Activated CD8-positive, alpha-beta T cell treated with anti-CD3 and anti-CD28 coated beads, Interleukin-2, amount 10 ng/mL, durations not matched to agents 7 days and 5 days (primary cell): ENCODE measurements at regions not wholly inside any gene's neighbourhood (a gene's known extent, or its start where the extent isn't known, plus 50 kb on each side); places are given as distances from the start of the nearest gene placed in this dataset.

ENCODE experiments used
- ATAC-seq: fragments of 150-1000 bp; cut with Tn5 transposase; one replicate; pipeline ENCODE4 v1.10.0; 2021; ENCODE audit warnings: moderate library complexity
- CTCF ChIA-PET: fragments of 350-600 bp; sonication (Branson Sonifier 250); formaldehyde crosslinking; loops from one replicate; lab custom pipeline; 2021; ENCODE audit warnings: antibody characterized with exemption; lab: Charles Lee
- POLR2A ChIA-PET: fragments of 350-600 bp; sonication (Branson Sonifier 250); formaldehyde crosslinking; loops from one replicate; lab custom pipeline; 2021; ENCODE audit warnings: antibody characterized with exemption; lab: Charles Lee
- DNase-seq: peaks from one replicate; pipeline ENCODE4 v3.0.0-alpha.2; 2020
- H3K27ac Mint-ChIP-seq: one replicate; pipeline ENCODE4 v1.8.0; 2021; ENCODE audit warnings: mild to moderate bottlenecking, mixed read lengths
- H3K27me3 Mint-ChIP-seq: one replicate; pipeline ENCODE4 v1.8.0; 2021; ENCODE audit warnings: low read depth, mixed read lengths
- H3K36me3 Mint-ChIP-seq: one replicate; pipeline ENCODE4 v1.8.0; 2021; ENCODE audit warnings: low read depth, mixed read lengths
- H3K4me1 Mint-ChIP-seq: one replicate; pipeline ENCODE4 v1.8.0; 2021; ENCODE audit warnings: low read depth, mixed read lengths
- H3K4me3 Mint-ChIP-seq: one replicate; pipeline ENCODE4 v1.8.0; 2021; ENCODE audit warnings: mild to moderate bottlenecking, mixed read lengths
- H3K9me3 Mint-ChIP-seq: one replicate; pipeline ENCODE4 v1.8.0; 2022; ENCODE audit warnings: mixed read lengths; ENCODE audit not compliant: insufficient read depth

DNA sequence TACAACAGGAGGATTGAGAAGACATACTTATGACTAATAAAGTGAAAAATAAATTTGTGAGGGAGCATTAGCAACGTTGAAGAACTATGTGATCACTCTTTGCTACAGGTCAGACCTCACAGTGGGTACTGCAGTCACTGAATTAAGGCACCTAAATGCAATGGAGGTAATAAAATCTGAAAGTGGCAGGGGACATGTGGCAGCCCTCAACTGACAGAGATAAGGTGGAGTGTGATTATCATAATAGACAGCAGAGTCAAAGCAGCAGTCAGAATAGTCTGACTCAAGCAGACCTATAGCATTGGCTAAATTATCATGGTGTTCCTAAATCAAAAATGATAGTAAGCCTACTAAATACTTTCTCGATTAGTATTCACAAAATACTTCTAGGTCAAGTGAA is 1220.5 kb downstream of the PCDH18 start:
- Mint-ChIP-seq H3K4me1 (no peaks in the 10 kb centered on the region), H3K36me3 (no peaks in the 10 kb centered on the region), H3K27ac (no peak overlapping the region), H3K9me3 (peaks cover 4% of the 10 kb centered on the region), H3K4me3 (no peak overlapping the region), H3K27me3 (no peaks in the 10 kb centered on the region)
- no peak for ATAC-seq
- ChIA-PET CTCF (no interaction called here), POLR2A (no interaction called here)
- DNase-seq, result no peak

DNA sequence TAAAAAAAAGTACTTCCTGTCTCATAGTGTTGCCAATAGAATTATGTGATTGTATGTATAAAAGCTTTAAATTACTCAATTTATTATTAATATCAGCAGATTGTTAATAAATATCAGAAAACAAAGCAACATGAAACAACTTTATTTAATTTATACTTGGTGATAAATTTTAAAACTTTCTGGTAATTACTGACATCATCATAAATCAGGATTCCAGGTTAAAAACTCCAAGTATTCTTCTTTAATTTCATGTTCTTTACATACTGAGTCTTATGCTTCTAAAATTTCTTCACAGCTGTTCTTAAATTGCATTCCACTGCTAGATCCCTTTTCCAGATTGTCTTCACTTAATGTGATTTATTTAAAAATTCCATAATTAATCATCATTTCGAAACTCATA is 1224.5 kb downstream of the PCDH18 start:
- no peak for ATAC-seq
- Mint-ChIP-seq H3K27ac (no peak overlapping the region), H3K9me3 (peaks cover 4% of the 10 kb centered on the region), H3K4me3 (no peak overlapping the region), H3K4me1 (no peaks in the 10 kb centered on the region), H3K36me3 (no peaks in the 10 kb centered on the region), H3K27me3 (no peaks in the 10 kb centered on the region)
- ChIA-PET POLR2A (no interaction called here), CTCF (no interaction called here)
- DNase-seq, result no peak

DNA sequence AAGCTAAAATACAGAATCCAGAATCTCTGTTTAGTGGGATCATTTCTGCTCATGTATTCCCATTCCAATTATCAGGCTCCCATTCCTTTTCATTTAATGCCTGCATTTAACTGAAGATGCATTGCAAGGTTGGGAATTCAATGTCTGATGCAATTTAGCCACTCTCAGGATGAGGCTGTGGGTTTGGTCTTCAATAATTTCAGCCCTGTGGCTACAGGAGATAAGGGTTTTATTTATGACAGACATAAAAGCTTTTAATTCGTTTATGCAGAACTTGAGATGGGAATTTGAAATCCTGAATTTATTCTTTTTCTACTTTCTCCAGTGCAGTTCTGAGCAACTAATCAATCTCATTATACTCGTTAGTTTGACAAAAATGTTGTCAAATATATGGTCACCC is 1225.9 kb downstream of the PCDH18 start:
- H3K4me3 Mint-ChIP-seq, result no peak overlapping the region
- H3K36me3 Mint-ChIP-seq, result no peaks in the 10 kb centered on the region
- no peak overlapping the region for H3K27ac Mint-ChIP-seq
- no peak for DNase-seq
- no peaks in the 10 kb centered on the region for H3K27me3 Mint-ChIP-seq
- no peak for ATAC-seq
- H3K9me3 Mint-ChIP-seq, result peaks cover 4% of the 10 kb centered on the region
- ChIA-PET CTCF (no interaction called here), POLR2A (no interaction called here)
- H3K4me1 Mint-ChIP-seq, result no peaks in the 10 kb centered on the region

DNA sequence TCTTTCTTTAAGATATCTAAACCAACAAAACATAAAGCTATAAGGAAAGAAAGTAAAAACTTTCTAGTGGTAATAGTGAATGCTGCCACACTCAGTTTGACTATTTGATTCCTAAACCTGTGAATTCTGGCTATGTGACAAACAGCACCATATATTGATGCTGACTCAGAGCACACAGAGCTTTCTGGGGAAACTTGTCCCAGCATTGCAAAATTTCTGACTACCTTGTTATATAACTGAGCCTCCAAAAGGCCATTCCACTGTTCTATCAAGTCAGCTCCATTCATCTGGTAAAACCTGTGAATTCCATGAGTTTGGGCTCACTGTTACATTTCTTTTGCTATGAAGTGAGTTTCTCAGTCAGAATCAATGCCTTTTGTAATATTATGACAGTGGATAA is 1229.7 kb downstream of the PCDH18 start:
- POLR2A ChIA-PET, result no interaction called here
- H3K4me1 Mint-ChIP-seq, result no peaks in the 10 kb centered on the region
- DNase-seq (no peak), ATAC-seq (no peak)
- H3K36me3 Mint-ChIP-seq, result no peaks in the 10 kb centered on the region
- H3K27me3 Mint-ChIP-seq, result no peaks in the 10 kb centered on the region
- CTCF ChIA-PET, result no interaction called here
- H3K9me3 Mint-ChIP-seq, result no peaks in the 10 kb centered on the region
- no peak overlapping the region for H3K4me3 Mint-ChIP-seq
- H3K27ac Mint-ChIP-seq, result no peak overlapping the region

DNA sequence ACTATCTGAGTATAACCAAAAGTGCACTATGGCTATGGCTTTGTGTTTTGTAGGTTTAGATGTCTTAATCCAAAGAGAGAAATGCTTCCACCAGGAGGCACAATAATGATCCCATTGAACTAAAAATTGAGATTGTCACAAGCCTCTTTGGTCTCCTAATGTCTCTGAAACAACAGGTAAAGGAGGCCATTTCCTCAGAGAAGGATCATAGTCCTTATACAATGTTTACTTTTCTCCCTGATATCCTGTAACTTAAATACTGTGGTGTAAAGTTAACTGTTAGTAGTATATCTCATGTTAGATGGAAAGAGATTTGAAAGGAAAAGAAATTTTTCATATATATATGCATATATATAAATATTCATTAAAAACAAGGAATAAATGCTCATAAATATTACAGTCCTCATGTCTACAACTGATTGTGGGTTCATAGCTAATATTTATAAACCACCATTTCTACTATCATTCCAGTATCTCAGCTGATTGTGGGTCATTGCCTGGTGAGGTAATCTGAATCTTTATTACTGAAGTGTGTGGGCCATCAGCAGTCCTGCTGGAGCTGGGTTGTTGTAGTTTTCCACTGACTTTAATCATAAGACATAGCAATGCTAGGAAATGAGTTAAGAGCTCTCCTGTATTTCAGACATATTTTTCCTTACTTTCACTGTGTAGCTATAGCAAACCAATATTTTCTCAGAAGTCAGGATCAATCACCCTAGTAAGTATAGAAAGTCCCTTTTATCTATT is 1230.4 kb downstream of the PCDH18 start:
- ChIA-PET POLR2A (no interaction called here), CTCF (no interaction called here)
- no peak overlapping the region for H3K27ac Mint-ChIP-seq
- no peak overlapping the region for H3K4me3 Mint-ChIP-seq
- no peaks in the 10 kb centered on the region for H3K9me3 Mint-ChIP-seq
- DNase-seq (no peak), ATAC-seq (no peak)
- no peaks in the 10 kb centered on the region for H3K4me1 Mint-ChIP-seq
- no peaks in the 10 kb centered on the region for H3K36me3 Mint-ChIP-seq
- no peaks in the 10 kb centered on the region for H3K27me3 Mint-ChIP-seq

DNA sequence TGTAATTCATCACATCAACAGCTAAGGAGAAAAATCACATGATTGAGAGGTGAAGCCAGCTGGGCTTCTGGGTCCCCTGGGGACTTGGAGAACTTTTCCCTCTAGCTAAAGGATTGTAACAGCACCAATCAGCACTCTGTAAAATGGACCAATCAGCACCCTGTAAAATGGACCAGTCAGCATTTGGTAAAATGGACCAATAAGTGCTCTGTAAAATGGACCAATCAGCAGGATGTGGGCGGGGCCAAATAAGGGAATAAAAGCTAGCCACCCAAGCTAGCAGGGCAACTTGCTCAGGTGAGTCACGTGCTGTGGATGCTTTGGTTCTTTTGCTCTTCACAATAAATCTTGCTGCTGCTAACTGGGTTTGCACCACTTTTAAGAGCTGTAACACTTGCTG is 1248.3 kb downstream of the PCDH18 start:
- Mint-ChIP-seq H3K9me3 (peaks cover 5% of the 10 kb centered on the region), H3K27me3 (no peaks in the 10 kb centered on the region), H3K4me3 (no peak overlapping the region), H3K27ac (no peak overlapping the region), H3K36me3 (no peaks in the 10 kb centered on the region), H3K4me1 (no peaks in the 10 kb centered on the region)
- ChIA-PET POLR2A (no interaction called here), CTCF (no interaction called here)
- DNase-seq, result no peak
- no peak for ATAC-seq

DNA sequence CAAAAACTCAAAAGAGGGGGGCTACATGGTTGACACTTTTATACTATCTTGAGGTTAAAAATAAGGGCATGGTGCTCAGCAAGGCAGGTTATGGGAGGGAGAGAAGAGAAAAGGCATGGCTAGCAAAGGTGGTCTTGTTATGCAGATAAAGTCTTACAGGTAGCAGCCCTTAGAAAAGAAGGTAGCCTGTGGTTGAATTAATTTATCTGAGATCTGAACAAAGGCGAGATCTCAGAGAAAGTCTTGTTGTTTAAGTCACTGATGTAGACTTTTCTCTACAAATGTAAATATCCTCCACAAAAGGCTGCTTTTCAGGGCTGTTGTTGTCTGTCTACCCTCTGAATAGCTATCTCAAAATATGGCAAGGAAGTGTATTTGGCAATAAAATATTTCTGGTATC is 1250.4 kb downstream of the PCDH18 start:
- no peaks in the 10 kb centered on the region for H3K36me3 Mint-ChIP-seq
- H3K4me1 Mint-ChIP-seq, result no peaks in the 10 kb centered on the region
- H3K9me3 Mint-ChIP-seq, result peaks cover 5% of the 10 kb centered on the region
- no peak overlapping the region for H3K4me3 Mint-ChIP-seq
- H3K27me3 Mint-ChIP-seq, result no peaks in the 10 kb centered on the region
- CTCF ChIA-PET, result no interaction called here
- no peak overlapping the region for H3K27ac Mint-ChIP-seq
- POLR2A ChIA-PET, result no interaction called here
- ATAC-seq, result no peak
- no peak for DNase-seq

DNA sequence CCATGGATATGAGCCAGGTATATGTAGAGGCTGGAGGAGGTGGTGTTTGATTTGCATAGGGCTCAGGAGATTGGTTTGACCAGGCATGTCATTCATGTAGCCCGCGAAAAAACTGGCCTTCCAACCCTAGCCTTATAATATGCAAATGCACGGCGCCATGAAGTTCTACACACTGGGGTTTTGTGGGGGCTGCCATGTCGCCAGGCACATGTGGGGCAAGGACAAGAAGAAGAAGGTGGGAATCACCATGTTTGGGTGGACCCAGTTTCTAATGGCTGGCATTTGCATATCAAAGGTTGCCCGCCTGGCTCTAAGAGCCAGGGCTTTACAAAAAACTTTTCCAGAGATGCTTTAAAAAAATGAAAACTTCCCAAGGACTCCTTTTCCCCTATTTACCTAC is 1251.0 kb downstream of the PCDH18 start:
- no peak for DNase-seq
- CTCF ChIA-PET, result no interaction called here

DNA sequence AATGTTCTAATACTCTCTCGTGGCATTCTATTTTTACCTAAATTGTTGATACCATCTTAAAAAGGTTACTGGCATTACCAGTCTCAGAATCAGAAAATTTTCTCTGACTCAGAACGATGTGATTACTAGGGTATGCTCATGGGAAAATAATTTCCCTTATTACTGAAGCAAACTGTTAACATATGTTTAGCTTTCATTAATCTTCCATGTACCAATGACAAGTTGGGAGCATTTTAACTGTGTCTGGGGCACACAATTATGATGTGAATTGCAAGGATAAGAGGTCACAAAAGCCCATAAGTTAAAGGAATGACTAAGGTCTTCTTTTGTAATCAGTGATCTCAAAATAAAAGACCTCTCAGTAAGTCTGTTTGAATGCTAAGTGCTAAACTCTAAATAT is 1254.6 kb downstream of the PCDH18 start:
- H3K27ac Mint-ChIP-seq, result no peak overlapping the region
- no peaks in the 10 kb centered on the region for H3K4me1 Mint-ChIP-seq
- no peaks in the 10 kb centered on the region for H3K27me3 Mint-ChIP-seq
- DNase-seq, result no peak
- no peak for ATAC-seq
- ChIA-PET POLR2A (no interaction called here), CTCF (no interaction called here)
- no peak overlapping the region for H3K4me3 Mint-ChIP-seq
- no peaks in the 10 kb centered on the region for H3K36me3 Mint-ChIP-seq
- peaks cover 5% of the 10 kb centered on the region for H3K9me3 Mint-ChIP-seq

More for the DNA sequence above, 1251.0 kb downstream of the PCDH18 start:
- ATAC-seq, result no peak
- no peak overlapping the region for H3K27ac Mint-ChIP-seq
- no peaks in the 10 kb centered on the region for H3K27me3 Mint-ChIP-seq
- H3K4me1 Mint-ChIP-seq, result no peaks in the 10 kb centered on the region
- no peak overlapping the region for H3K4me3 Mint-ChIP-seq
- H3K36me3 Mint-ChIP-seq, result no peaks in the 10 kb centered on the region
- peaks cover 5% of the 10 kb centered on the region for H3K9me3 Mint-ChIP-seq
- POLR2A ChIA-PET, result no interaction called here

DNA sequence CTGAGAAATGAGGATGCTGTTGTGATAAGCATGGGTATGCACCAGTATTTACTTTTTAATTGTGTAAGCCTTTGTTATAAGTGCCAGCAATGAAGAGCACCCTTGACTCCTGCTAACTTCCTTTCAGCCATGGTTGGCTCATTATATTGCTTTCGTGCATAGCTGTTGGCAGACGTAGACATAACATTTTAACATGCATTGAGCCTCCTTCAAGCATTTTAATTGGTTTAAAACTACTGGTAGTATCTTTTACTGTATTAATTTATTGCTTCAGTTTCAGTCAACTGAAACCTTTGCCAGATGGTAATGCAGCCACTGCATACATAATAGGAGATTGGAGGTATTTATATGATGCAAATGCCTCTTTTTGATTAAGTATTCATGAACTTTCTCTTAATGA is 1285.4 kb downstream of the PCDH18 start:
- Mint-ChIP-seq H3K4me3 (no peak overlapping the region), H3K9me3 (no peaks in the 10 kb centered on the region), H3K27me3 (no peaks in the 10 kb centered on the region), H3K36me3 (no peaks in the 10 kb centered on the region), H3K27ac (no peak overlapping the region), H3K4me1 (no peaks in the 10 kb centered on the region)
- ATAC-seq (no peak), DNase-seq (no peak)
- POLR2A ChIA-PET, result no interaction called here
- CTCF ChIA-PET, result no interaction called here

DNA sequence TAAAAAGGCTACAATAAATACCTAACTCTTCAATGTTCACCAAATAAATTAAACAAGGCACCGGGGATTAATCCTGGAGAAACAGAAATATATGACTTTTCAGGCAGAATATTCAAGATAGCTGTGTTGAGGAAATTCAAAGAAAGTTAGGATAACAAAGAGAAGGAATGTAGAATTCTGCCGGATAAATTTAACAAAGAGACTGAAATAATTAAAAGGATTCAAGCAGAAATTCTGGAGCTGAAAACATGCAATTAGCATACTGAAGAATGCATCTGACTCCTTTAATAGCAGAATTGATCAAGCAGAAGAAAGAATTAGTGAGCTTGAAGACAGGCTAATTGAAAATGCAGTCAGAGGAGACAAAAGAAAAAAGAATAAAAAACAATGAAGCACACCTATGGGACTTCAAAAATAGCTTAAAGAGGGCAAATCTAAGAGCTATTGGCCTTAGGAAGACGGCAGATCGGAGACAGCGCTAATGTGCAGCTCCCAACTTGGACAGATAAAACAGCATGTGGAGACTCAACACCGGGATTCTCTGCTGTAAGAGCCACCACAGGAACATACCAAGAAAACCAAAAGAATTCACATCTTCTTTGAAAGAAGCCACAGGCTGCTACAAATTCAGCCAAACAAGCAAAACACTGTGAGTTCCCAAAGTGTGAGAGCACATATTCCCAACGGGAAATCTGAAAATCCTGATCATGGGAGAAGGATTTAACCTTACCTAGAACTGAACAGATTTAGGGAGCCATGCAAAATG is 1290.9 kb downstream of the PCDH18 start:
- Mint-ChIP-seq H3K9me3 (no peaks in the 10 kb centered on the region), H3K36me3 (no peaks in the 10 kb centered on the region), H3K27me3 (no peaks in the 10 kb centered on the region), H3K4me1 (no peaks in the 10 kb centered on the region), H3K27ac (no peak overlapping the region), H3K4me3 (no peak overlapping the region)
- DNase-seq (no peak), ATAC-seq (no peak)
- ChIA-PET CTCF (no interaction called here), POLR2A (no interaction called here)

DNA sequence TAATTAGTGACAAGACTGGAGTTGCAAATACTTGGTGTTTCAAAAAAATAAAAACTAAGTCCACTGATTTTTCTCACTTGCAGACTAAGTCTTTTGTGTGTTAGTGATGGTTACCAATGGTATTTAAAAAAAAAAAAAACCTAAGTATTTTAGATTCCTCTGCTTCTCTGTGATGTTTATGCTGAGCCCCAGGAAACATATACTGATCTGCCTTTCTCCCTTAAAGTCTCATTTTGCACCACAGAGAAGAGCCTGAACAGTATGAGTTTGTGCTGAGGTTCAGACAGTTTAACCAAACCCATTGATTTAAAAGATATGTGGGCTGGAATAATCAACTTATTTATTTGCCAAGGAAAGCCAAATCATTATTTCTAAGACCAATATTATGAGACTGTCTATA is 1305.0 kb downstream of the PCDH18 start:
- H3K4me1 Mint-ChIP-seq, result no peaks in the 10 kb centered on the region
- ATAC-seq (no peak), DNase-seq (no peak)
- POLR2A ChIA-PET, result no interaction called here
- H3K36me3 Mint-ChIP-seq, result no peaks in the 10 kb centered on the region
- no peak overlapping the region for H3K4me3 Mint-ChIP-seq
- no peak overlapping the region for H3K27ac Mint-ChIP-seq
- H3K27me3 Mint-ChIP-seq, result no peaks in the 10 kb centered on the region
- H3K9me3 Mint-ChIP-seq, result no peaks in the 10 kb centered on the region
- CTCF ChIA-PET, result no interaction called here
